GM12874 (cell line): ENCODE measurements at regions not wholly inside any gene's neighbourhood (a gene's known extent, or its start where the extent isn't known, plus 50 kb on each side); places are given as distances from the start of the nearest gene placed in this dataset.

Source experiments
- CTCF ChIP-seq: IDR thresholded peaks from 2 replicates; pipeline ENCODE4 v1.5.1; 2011; ENCODE audit warnings: low read depth, mild to moderate bottlenecking, control low read depth, low read length, moderate library complexity; ENCODE audit not compliant: insufficient read depth

GRCh38 chr15:70488941-70489848 lies 274.2 kb downstream of the UACA start:
- TF ChIP-seq CTCF: no peak

- TF ChIP-seq CTCF: peak; percentile 91
Measured at GRCh38 chr15:70488002-70488605, 275.3 kb downstream of the UACA start.

GRCh38 chr15:70487387-70487740 lies 276.0 kb downstream of the UACA start:
- no peak for TF ChIP-seq CTCF

GRCh38 chr15:70486451-70487386 lies 276.6 kb downstream of the UACA start:
- TF ChIP-seq CTCF: no peak

GRCh38 chr15:70486012-70486411 lies 277.3 kb downstream of the UACA start:
- no peak for TF ChIP-seq CTCF

GRCh38 chr15:70484993-70485392 lies 278.4 kb downstream of the UACA start:
- no peak for TF ChIP-seq CTCF

GRCh38 chr15:70483513-70483912 lies 279.8 kb downstream of the UACA start:
- no peak for TF ChIP-seq CTCF
